Ecto neural progenitor cell (in vitro differentiated cells): ENCODE measurements at regions not wholly inside any gene's neighbourhood (a gene's known extent, or its start where the extent isn't known, plus 50 kb on each side); places are given as distances from the start of the nearest gene placed in this dataset.
"Not testable (repeated sequence)": the region's sequence is repeated elsewhere in the genome, so short reads cannot be mapped to it uniquely, and the experiment has no call there.

Experiments used
- DNase-seq: peaks from one replicate; pipeline ENCODE4 v3.0.0-alpha.2; 2018; ENCODE audit warnings: low spot score

DNA sequence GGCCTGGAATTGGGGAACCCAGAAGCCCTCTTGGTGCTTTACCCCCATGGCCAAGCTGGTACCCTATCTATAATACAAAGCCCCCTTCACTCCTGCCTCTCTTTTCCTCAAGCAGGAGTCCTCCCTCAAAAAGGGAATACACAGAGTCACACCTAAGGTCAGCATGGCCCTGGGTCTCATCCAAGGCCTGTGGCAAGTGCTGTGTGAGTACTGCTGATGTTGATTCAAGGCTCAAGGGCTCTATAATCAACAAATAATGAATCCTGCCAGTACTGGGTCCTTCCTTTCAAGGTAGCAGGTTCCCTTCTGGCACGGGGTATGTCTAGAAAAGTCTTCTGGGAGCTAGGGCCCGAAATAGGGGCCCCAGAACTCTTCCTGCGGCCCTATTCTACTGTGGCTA is 187.3 kb downstream of the CYB561 start:
- no peak for DNase-seq

- no peak for DNase-seq
These were observed 183.2 kb downstream of the CYB561 start for GRCh38 chr17:63262751-63263476.

- DNase-seq = no peak
These were observed 180.6 kb downstream of the CYB561 start for GRCh38 chr17:63265526-63265925.

- no peak for DNase-seq
These were observed 178.3 kb downstream of the CYB561 start for GRCh38 chr17:63267846-63268245.

DNA sequence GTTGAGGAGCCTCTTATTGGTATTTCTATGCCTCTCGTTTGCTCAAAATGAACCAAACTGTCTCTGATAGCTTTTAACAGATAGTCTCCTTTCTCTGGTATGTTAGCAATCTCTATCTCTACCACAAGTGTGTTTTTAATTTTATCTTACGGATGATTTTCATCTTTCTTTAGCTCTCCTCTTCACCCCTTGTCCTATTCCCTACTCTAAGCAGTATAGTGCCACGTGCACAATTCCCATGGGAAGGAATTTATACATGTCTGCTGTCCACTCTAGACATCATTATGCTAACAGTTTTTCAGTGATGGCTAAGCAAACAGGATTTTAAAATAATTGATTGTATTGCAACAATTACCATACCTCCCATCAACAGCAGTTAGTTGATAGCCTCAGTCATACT is 177.3 kb downstream of the CYB561 start:
- no peak for DNase-seq

DNA sequence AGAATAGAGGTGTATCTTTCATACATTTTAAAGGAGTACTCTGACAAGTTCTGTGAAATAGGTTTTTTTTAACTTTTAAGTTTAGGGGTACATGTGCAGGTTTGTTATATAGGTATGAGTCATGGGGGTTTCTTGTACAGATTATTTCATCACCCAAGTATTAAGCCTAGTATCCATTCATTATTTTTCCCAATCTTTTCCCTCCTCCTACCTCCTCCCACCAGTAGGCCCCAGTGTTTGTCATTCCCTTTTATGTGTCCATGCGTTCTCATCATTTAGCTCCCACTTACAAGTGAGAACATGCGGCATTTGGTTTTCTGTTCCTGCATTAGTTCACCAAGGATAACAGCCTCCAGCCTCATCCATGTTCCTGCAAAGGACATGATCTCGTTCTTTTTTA is 175.5 kb downstream of the CYB561 start:
- DNase-seq = no peak

GRCh38 chr17:63274146-63274545 is 172.0 kb downstream of the CYB561 start:
- DNase-seq = no peak

DNA sequence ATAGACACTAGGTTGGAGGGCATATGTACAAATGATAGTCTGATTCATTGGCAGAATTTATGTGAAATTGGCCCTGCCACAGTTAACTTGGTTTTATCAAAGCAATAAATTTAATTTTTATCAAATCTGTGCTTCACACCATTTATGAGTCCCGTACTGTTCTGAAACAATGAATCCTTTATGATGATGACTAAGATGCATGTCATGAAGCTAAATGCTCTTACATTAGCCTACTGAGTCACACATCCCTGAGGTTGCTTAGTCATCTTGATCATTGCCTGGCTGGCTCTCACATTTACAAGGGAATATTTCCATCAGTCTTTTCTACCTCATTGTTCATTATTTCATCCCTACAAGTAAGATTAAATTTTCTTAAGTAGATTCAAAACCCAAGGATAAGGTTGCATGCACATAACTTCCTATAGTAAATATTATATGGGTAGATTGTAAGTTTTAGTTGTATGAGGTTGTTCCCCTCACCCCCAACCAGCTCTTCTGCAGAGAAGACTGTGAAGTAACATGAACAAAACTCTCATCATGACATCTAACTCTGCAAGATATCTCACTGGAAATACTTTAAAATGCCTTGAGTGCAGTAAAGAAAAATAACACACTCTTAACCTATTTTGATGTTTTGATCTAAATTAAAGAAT is 170.7 kb downstream of the CYB561 start:
- DNase-seq = no peak

DNA sequence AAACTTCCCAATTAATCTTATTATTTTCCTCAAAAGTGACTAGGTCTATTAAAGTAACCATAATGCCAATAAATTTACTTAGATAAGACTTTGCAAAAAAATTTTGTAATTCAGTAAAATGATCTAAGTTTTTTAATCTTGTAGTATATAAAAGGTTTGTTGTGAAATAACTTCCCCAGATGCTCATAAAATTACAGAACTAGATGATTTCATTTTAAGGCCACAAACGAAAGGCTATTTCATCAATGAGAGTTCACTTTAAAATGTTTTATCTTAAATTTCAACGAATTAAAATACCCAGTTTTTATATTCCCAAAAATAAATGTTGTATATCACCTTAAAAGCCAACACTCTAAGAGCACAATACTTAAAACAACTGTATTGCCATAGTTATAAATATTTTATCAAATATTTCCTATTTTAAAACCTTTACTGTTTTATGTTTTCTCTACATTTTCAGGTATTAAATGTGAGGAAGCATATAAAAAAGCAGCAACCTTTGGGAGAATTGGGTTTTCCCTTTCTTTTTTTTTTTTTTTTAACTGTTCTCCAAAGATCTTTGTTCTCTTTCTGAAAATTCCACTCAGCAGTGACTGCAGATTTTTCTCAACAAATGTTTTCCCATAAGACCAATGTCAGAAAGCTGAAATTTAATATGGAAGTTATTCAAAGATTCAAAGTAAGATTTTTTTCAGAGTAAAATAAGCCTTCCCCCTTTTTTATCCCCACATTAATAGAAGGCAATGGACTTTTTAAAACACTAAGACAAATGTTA is 169.9 kb downstream of the CYB561 start:
- DNase-seq = no peak

DNA sequence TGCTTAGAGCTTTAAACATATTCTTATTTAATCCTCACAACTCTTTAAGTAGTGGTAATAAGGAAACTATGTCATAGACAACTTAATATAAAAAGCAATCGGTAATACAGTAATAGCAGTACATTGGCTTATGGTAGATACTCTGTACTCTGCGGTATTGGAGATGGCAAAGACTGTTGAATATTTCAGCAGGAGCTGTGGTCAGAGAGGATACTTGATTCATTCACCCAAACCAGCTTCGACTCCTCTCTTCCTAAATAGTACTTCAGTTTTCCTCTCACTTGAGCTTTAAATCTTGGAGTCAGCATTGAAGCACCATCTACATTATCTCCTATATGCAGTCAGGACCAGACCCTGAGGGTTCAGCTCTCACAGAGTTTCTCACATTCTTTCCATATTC is 169.3 kb downstream of the CYB561 start:
- DNase-seq = no peak

GRCh38 chr17:63277629-63278028 is 168.5 kb downstream of the CYB561 start:
- DNase-seq = no peak

DNA sequence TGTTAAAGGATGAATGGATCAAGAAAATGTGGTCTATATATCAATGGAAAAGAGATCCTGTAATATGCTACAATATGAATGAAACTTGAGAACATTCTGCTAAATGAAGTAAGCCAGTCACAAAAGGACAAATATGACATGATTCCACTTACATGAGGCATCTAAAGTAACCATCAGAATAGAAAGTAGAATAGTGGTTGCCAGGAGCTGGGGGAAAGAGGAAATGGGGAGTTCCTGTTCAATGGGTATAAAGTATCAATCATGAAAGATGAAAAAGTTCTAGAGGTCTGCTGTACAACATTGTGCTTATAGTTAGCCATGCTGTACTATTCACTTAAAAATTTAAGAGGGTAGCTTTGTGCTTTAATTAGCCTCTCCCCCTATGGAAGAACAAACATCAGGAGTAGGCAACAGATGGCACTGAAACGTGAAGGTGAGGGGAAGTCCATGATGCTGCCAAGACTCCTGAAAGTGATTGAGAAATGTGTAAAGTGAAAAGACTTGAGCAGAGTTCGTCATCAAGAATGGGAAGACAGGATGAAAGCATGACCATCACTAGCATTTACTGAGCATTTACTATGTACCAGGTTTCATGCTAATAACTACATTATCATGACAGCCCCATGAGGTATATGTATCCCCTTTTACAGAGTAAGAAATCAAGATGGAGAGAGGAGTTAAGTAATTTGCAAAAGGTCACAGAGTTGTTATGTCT is 167.2 kb downstream of the CYB561 start:
- DNase-seq = no peak

- DNase-seq = no peak
These were observed 166.4 kb downstream of the CYB561 start for GRCh38 chr17:63279498-63280230.

DNA sequence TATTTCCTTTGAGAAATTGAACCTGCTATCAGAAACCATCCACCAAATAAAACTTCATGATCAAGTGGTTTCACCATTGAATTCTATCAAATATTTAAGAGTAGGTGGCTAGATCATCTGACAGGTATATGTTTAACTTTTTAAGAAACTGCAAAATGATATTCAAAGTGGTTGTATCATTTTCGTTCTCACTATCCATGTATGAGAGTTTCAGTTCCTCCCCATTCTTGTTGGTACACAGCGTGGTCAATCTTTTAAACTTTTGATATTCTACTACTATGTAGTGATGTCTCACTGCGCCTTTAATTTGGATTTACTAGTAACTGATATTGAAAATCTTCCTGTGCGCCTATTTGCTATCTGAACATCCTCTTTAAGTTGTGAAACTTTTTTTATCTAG is 163.7 kb downstream of the CYB561 start:
- DNase-seq = no peak

DNA sequence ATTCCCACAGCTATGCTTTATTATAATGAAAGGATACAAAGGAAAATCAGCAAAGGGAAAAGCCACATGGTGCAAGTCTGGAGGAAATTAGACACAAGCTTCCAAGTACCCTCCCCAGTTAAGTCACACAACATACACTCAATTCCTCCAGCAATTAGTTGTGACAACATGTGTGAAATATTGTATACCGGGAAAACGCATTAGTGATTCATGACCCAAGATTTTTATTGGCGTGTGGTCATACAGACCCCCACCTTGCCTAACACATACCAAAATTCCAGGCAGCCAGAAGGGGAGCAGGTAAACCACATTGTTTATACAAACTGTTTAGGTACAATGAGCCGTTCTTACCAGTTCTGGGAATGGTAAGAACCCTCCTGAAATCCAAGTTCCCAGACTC is 160.6 kb downstream of the CYB561 start:
- no peak for DNase-seq

DNA sequence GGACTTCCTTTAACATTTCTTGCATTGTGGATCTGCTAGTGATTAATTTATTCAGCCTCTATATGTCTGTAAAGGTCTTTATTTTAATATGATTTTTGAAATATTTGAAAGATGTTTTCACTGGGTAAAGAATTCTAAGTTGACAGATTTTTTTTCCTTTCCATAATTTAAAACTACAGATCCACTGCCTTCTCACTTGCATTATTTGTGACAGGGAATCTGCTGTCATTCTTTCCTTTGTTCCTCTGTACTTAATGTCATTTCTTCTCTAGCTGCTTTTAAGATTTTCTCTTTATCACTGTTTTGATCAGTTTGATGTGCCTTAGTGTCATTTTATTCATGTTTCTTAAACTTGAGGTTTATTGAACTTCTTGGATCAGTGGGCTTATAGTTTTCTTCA is 159.9 kb downstream of the CYB561 start:
- no peak for DNase-seq

- DNase-seq = not testable (repeated sequence)
These were observed 159.1 kb downstream of the CYB561 start for GRCh38 chr17:63287006-63287405.

GRCh38 chr17:63289931-63290330 is 156.2 kb downstream of the CYB561 start:
- DNase-seq = no peak

- no peak for DNase-seq
These were observed 155.8 kb downstream of the CYB561 start for GRCh38 chr17:63290351-63290750.

- no peak for DNase-seq
These were observed 155.3 kb downstream of the CYB561 start for GRCh38 chr17:63290784-63291183.

DNA sequence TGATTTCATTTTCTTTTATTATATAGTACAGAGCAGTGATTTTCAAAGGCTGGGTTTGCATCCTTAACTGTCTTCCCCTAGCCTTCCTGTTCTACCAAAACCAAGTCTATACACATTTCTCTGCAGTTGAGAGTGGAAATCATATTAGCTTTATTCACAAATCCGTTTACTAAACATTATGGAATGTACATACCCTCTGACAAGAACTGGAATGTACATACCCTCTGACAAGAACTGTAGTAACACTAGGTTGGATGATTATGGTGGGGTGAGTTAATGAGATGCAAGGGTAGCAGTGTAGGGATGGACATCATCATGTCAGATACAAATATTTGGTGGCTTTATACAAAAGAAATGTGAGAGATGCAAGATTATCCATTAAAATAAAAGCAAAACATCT is 154.8 kb downstream of the CYB561 start:
- no peak for DNase-seq

GRCh38 chr17:63292421-63292820 is 153.7 kb downstream of the CYB561 start:
- DNase-seq = no peak
